ENCODE measurements at regions not wholly inside any gene's neighbourhood (a gene's known extent, or its start where the extent isn't known, plus 50 kb on each side); places are given as distances from the start of the nearest gene placed in this dataset.

GRCh38 chr6:15065261-15065989, 180.4 kb upstream of the JARID2 start:
- no peak overlapping the region for H3K4me3 ChIP-seq (ENCODE audit: low read length)
- no peak for TF ChIP-seq CTCF (IDR thresholded peaks at IDR 0.05; ENCODE audit: insufficient read depth, low read depth, low read length, missing control alignments)
- DNase-seq (ENCODE audit: low read depth) = peak; percentile 38

- no peak for TF ChIP-seq CTCF (IDR thresholded peaks at IDR 0.05; ENCODE audit: insufficient read depth, low read depth, low read length, missing control alignments)
- no peak for DNase-seq (ENCODE audit: low read depth)
- no peak overlapping the region for H3K4me3 ChIP-seq (ENCODE audit: low read length)
Observed at GRCh38 chr6:15066089-15066758, 179.6 kb upstream of the JARID2 start.

- peak; percentile 88 for DNase-seq (ENCODE audit: low read depth)
- no peak for TF ChIP-seq CTCF (IDR thresholded peaks at IDR 0.05; ENCODE audit: insufficient read depth, low read depth, low read length, missing control alignments)
- H3K4me3 ChIP-seq (ENCODE audit: low read length) = no peak overlapping the region
Observed at GRCh38 chr6:15073344-15073789, 172.5 kb upstream of the JARID2 start.

GRCh38 chr6:15073883-15074465, 171.9 kb upstream of the JARID2 start:
- DNase-seq (ENCODE audit: low read depth) = no peak
- H3K4me3 ChIP-seq (ENCODE audit: low read length) = no peak overlapping the region
- no peak for TF ChIP-seq CTCF (IDR thresholded peaks at IDR 0.05; ENCODE audit: insufficient read depth, low read depth, low read length, missing control alignments)

GRCh38 chr6:15074806-15075205, 171.1 kb upstream of the JARID2 start:
- DNase-seq (ENCODE audit: low read depth) = no peak
- H3K4me3 ChIP-seq (ENCODE audit: low read length) = no peak overlapping the region
- TF ChIP-seq CTCF (IDR thresholded peaks at IDR 0.05; ENCODE audit: insufficient read depth, low read depth, low read length, missing control alignments) = no peak

GRCh38 chr6:15076565-15076964, 169.3 kb upstream of the JARID2 start:
- no peak overlapping the region for H3K4me3 ChIP-seq (ENCODE audit: low read length)
- TF ChIP-seq CTCF (IDR thresholded peaks at IDR 0.05; ENCODE audit: insufficient read depth, low read depth, low read length, missing control alignments) = no peak

More at GRCh38 chr6:15076565-15076964, 169.3 kb upstream of the JARID2 start:
- DNase-seq (ENCODE audit: low read depth) = no peak
